Epithelial cell of esophagus (primary cell): ENCODE measurements at regions not wholly inside any gene's neighbourhood (a gene's known extent, or its start where the extent isn't known, plus 50 kb on each side); places are given as distances from the start of the nearest gene placed in this dataset.

ENCODE experiments used
- DNase-seq: peaks from one replicate; pipeline ENCODE4 v3.0.0; 2010; ENCODE audit warnings: low read depth
- H3K4me3 ChIP-seq: 2 replicates; pipeline ENCODE4 v1.5.1; 2011; ENCODE audit warnings: mild to moderate bottlenecking, low read length, control low read depth
- TF ChIP-seq, protein P1 (sequence below): IDR thresholded peaks from 2 replicates; pipeline ENCODE4 v1.5.1; 2011; ENCODE audit warnings: low read depth, mild to moderate bottlenecking, low read length, control low read depth, inconsistent platforms; ENCODE audit not compliant: insufficient read depth; ENCODE audit errors: missing control alignments

- H3K4me3 ChIP-seq: no peak overlapping the region
- DNase-seq: no peak
- TF ChIP-seq, protein P1, sequence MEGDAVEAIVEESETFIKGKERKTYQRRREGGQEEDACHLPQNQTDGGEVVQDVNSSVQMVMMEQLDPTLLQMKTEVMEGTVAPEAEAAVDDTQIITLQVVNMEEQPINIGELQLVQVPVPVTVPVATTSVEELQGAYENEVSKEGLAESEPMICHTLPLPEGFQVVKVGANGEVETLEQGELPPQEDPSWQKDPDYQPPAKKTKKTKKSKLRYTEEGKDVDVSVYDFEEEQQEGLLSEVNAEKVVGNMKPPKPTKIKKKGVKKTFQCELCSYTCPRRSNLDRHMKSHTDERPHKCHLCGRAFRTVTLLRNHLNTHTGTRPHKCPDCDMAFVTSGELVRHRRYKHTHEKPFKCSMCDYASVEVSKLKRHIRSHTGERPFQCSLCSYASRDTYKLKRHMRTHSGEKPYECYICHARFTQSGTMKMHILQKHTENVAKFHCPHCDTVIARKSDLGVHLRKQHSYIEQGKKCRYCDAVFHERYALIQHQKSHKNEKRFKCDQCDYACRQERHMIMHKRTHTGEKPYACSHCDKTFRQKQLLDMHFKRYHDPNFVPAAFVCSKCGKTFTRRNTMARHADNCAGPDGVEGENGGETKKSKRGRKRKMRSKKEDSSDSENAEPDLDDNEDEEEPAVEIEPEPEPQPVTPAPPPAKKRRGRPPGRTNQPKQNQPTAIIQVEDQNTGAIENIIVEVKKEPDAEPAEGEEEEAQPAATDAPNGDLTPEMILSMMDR: no peak
These were observed 69.5 kb upstream of the HTATIP2 start for GRCh38 chr11:20293992-20294391.

- no peak overlapping the region for H3K4me3 ChIP-seq
- TF ChIP-seq, protein P1: no peak
- DNase-seq: peak; percentile 11
These were observed 70.0 kb upstream of the HTATIP2 start for GRCh38 chr11:20293531-20293930.

GRCh38 chr11:20289732-20290131 is 73.8 kb upstream of the HTATIP2 start:
- DNase-seq: no peak
- TF ChIP-seq, protein P1: no peak
- no peak overlapping the region for H3K4me3 ChIP-seq

DNA sequence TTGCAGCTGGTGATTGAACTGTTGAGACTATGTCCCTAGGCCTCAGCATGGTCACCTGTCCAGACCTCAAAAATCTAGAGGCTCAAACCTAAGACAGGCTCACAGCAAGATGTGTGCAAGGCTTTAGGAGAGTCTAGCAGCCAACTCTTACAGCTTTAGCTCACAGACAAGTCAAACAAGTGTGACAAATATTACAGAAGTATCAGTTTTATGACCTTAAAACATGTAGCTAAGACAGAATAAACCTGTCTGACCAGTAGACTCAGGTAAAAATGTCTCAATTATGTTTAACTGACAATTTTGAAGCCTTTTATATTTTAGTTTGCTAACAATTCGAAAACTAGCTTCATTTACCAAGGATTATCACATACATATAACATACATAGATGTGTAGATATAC is 80.0 kb upstream of the HTATIP2 start:
- no peak overlapping the region for H3K4me3 ChIP-seq
- TF ChIP-seq, protein P1: no peak
- no peak for DNase-seq

DNA sequence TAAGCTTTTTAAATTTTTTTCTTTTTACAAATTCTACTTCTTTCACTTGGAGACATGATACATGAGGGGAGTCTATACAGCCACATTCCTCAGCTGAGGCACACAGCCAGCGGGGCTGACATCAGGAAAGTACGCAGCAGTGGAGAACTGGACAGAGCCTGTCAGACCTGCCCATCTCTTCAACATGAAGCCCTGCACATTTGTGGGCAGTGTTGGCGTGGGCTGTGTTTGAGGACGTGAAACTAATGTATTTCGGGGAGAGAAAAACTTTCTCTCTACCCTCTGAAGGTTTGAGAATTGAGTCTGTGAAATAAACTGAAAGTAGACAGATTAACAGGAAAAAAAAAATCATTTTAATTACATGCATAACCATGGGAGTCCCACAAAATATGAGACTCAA is 84.8 kb upstream of the HTATIP2 start:
- TF ChIP-seq, protein P1: no peak
- no peak for DNase-seq
- H3K4me3 ChIP-seq: no peak overlapping the region

- no peak for DNase-seq
- no peak overlapping the region for H3K4me3 ChIP-seq
- TF ChIP-seq, protein P1: no peak
These were observed 86.5 kb upstream of the HTATIP2 start for GRCh38 chr11:20277014-20277413.
